ENCODE measurements at regions not wholly inside any gene's neighbourhood (a gene's known extent, or its start where the extent isn't known, plus 50 kb on each side); places are given as distances from the start of the nearest gene placed in this dataset.
A peak's percentile ranks its signal among the peaks of the same experiment; 100 is the strongest.

DNA sequence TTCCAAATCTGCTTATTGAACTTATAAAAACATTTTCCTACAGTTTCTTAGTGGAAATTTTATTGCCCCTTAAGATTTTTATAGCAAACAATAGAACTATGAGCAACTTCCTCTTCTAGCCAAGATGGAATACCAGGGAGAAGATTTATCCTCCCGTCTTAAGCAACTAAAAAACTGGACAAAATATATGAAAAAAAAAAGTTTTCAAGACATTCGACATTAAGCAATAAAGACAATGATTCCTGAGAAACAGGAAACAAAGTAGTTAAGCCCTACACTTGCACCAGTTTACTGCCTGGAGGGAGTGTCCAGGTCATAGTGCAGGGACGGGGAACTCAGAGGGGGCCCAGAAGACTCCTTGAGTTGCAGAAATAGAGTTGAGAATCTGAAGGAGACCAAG lies 516.1 kb upstream of the DIPK2B start:
- Histone ChIP-seq H3K36me3 (replicated peaks in 1 of 2; ENCODE audit: control insufficient read depth in 1 of 2, insufficient read depth in 2 of 2, low read length in 2 of 2) (no peaks in the 10 kb centered on the region), H3K27ac (ENCODE audit: low read depth in 1 of 2, low read length in 2 of 2) (no peak overlapping the region), H3K9ac (ENCODE audit: insufficient read depth, low read length, poor library complexity, severe bottlenecking) (no peak overlapping the region), H3K79me2 (ENCODE audit: insufficient read depth, low read length) (no peaks in the 10 kb centered on the region), H3K4me2 (replicated peaks; ENCODE audit: extremely low read depth, low read length, poor library complexity, severe bottlenecking) (no peak overlapping the region), H3K27me3 (ENCODE audit: control insufficient read depth in 2 of 2, insufficient read depth in 2 of 2, low read length in 2 of 2) (peaks cover 0 to 62% of the 10 kb centered on the region in 2 donors), H3K9me3 (replicated peaks in 1 of 2; ENCODE audit: control insufficient read depth in 1 of 2, insufficient read depth in 1 of 2, low read length in 2 of 2) (no peaks in the 10 kb centered on the region), H3K4me1 (ENCODE audit: control insufficient read depth in 1 of 2, insufficient read depth in 2 of 2, low read length in 2 of 2) (peaks cover 28 to 32% of the 10 kb centered on the region in 2 donors), H4K20me1 (ENCODE audit: insufficient read depth, low read length) (no peaks in the 10 kb centered on the region), H2AFZ (ENCODE audit: insufficient read depth, low read depth, low read length, poor library complexity, severe bottlenecking) (no peak overlapping the region), H3K4me3 (replicated peaks in 1 of 3; ENCODE audit: low read depth in 2 of 3, low read length in 3 of 3) (no peak overlapping the region)
- Mint-ChIP-seq H3K4me1 (peaks cover 25% of the 10 kb centered on the region), H3K9me3 (peaks cover 0 to 5% (median 0%) of the 10 kb centered on the region in 7 donors), H3K27me3 (ENCODE audit: low read depth in 3 of 3) (peaks cover 0 to 32% (median 1%) of the 10 kb centered on the region in 3 donors), H3K4me3 (peak overlapping the region in 1 of 2 donors; percentile 45), H3K36me3 (no peaks in the 10 kb centered on the region), H3K27ac (peak overlapping the region in 1 of 7 donors; percentile 14)
- peak in 1 of 3 donors; percentile 9 for DNase-seq
- intact Hi-C loops (cut with micrococcal nuclease), result no loop called here
- WGBS (ENCODE audit: insufficient coverage), result no CpG with 5 or more reads among the region's 3 CpGs
- no peak for TF ChIP-seq CTCF (IDR thresholded peaks at IDR 0.05)

DNA sequence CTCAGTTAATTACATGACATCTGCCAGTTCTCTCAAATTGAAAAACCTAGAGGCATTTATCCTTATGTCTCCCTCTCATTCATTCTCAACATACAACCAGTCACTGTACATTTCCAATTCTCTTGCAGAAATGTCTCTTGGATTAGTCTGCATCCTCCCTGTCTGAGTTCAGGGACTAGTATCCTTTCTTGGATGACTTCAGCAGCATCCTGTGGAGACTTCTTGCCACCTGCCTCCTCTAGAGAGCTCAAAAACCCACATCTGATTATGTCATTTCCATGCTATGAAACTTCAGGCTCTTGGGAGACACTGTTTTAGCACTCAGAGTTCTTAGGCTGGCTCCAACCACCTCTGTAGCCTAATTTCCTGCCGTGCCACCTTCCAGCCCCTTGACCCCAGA lies 515.1 kb upstream of the DIPK2B start:
- DNase-seq, result no peak
- H4K20me1 ChIP-seq (ENCODE audit: insufficient read depth, low read length), result no peaks in the 10 kb centered on the region
- H3K4me3 ChIP-seq (replicated peaks in 1 of 3; ENCODE audit: low read depth in 2 of 3, low read length in 3 of 3), result no peak overlapping the region
- H3K27me3 ChIP-seq (ENCODE audit: control insufficient read depth in 2 of 2, insufficient read depth in 2 of 2, low read length in 2 of 2), result peaks cover 0 to 63% of the 10 kb centered on the region in 2 donors
- H3K36me3 ChIP-seq (replicated peaks in 1 of 2; ENCODE audit: control insufficient read depth in 1 of 2, insufficient read depth in 2 of 2, low read length in 2 of 2), result no peaks in the 10 kb centered on the region
- H3K4me2 ChIP-seq (replicated peaks; ENCODE audit: extremely low read depth, low read length, poor library complexity, severe bottlenecking), result no peak overlapping the region
- H2AFZ ChIP-seq (ENCODE audit: insufficient read depth, low read depth, low read length, poor library complexity, severe bottlenecking), result no peak overlapping the region
- Mint-ChIP-seq H3K27ac (no peak overlapping the region), H3K4me3 (no peak overlapping the region), H3K36me3 (no peaks in the 10 kb centered on the region), H3K4me1 (peaks cover 27% of the 10 kb centered on the region), H3K27me3 (ENCODE audit: low read depth in 3 of 3) (peaks cover 1 to 38% (median 3%) of the 10 kb centered on the region in 3 donors), H3K9me3 (peaks cover 0 to 5% (median 0%) of the 10 kb centered on the region in 7 donors)
- no peak for TF ChIP-seq CTCF (IDR thresholded peaks at IDR 0.05)
- whole genome bisulfite sequencing (ENCODE audit: insufficient coverage), result 100% methylated on average over 1 of the region's 1 CpG
- no peak overlapping the region for H3K9ac ChIP-seq (ENCODE audit: insufficient read depth, low read length, poor library complexity, severe bottlenecking)
- H3K9me3 ChIP-seq (replicated peaks in 1 of 2; ENCODE audit: control insufficient read depth in 1 of 2, insufficient read depth in 1 of 2, low read length in 2 of 2), result no peaks in the 10 kb centered on the region
- H3K79me2 ChIP-seq (ENCODE audit: insufficient read depth, low read length), result no peaks in the 10 kb centered on the region
- no peak overlapping the region for H3K27ac ChIP-seq (ENCODE audit: low read depth in 1 of 2, low read length in 2 of 2)
- peaks cover 28 to 32% of the 10 kb centered on the region in 2 donors for H3K4me1 ChIP-seq (ENCODE audit: control insufficient read depth in 1 of 2, insufficient read depth in 2 of 2, low read length in 2 of 2)
- intact Hi-C loops (cut with micrococcal nuclease), result no loop called here
